Esophagus squamous epithelium (tissue), 4 donors: ENCODE measurements at regions not wholly inside any gene's neighbourhood (a gene's known extent, or its start where the extent isn't known, plus 50 kb on each side); places are given as distances from the start of the nearest gene placed in this dataset.

ENCODE experiments used
- POLR2A ChIP-seq, 4 donors: fragments of 450-650 bp; IDR thresholded peaks; one replicate each; pipeline ENCODE4 v1.6.1; 2017; ENCODE audit warnings: antibody characterized with exemption in 4 of 4, mild to moderate bottlenecking in 4 of 4, moderate library complexity in 3 of 4
- TF ChIP-seq, protein P1 (sequence below), 6 experiments: fragments of 450-650 bp in 4 of 6; fragments of 200-600 bp in 2 of 6; sonication (generic) in 2 of 6; IDR thresholded peaks; one replicate each; pipeline ENCODE4 v1.5.1; 2016 to 2019; ENCODE audit warnings: antibody characterized with exemption in 6 of 6, mild to moderate bottlenecking in 4 of 6, moderate library complexity in 4 of 6

DNA sequence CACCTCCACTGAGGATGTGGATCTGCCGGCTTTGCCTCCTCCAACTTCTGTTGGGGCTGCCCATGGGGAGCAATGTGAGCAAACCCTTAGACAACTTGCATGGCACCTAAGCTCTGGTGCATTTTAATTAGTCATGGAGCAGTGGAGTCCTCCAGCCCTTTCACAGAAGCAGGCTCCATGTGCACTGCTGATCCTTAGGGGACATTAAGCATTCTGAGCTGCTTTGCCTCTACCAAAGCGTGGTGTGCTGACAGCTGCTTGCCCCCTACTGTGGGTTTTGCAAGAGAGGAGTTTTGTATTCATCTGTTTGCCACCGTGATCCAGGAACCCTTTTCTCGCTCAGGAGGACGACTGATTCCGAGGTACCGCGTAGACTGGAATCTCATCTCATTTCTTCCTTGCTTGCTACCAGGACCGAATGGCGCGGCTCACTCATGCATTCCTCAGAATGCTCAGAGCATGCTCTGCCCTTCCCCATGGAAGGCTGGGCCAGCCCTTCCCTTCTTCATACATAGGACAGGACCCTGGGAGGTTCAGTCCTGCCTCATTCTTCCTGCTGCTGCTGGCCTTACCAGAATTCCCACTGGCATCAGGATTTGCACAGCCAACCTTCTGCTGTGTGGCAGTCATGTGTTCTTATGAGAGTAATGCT is 432.5 kb downstream of the GADD45G start:
- TF ChIP-seq, protein P1, sequence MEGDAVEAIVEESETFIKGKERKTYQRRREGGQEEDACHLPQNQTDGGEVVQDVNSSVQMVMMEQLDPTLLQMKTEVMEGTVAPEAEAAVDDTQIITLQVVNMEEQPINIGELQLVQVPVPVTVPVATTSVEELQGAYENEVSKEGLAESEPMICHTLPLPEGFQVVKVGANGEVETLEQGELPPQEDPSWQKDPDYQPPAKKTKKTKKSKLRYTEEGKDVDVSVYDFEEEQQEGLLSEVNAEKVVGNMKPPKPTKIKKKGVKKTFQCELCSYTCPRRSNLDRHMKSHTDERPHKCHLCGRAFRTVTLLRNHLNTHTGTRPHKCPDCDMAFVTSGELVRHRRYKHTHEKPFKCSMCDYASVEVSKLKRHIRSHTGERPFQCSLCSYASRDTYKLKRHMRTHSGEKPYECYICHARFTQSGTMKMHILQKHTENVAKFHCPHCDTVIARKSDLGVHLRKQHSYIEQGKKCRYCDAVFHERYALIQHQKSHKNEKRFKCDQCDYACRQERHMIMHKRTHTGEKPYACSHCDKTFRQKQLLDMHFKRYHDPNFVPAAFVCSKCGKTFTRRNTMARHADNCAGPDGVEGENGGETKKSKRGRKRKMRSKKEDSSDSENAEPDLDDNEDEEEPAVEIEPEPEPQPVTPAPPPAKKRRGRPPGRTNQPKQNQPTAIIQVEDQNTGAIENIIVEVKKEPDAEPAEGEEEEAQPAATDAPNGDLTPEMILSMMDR (IDR thresholded peaks at IDR 0.05): no peak
- no peak for TF ChIP-seq POLR2A (IDR thresholded peaks at IDR 0.05)
